GM23248 (cell line): ENCODE measurements at regions not wholly inside any gene's neighbourhood (a gene's known extent, or its start where the extent isn't known, plus 50 kb on each side); places are given as distances from the start of the nearest gene placed in this dataset.

Source experiments
- DNase-seq: peaks from one replicate; pipeline ENCODE4 v3.0.0-alpha.2; 2015
- H2AFZ ChIP-seq: fragments of 200-600 bp; sonication (generic); 2 replicates; pipeline ENCODE4 v1.6.1; 2016; ENCODE audit warnings: antibody characterized with exemption
- H3F3A ChIP-seq: fragments of 200-600 bp; sonication (generic); 2 replicates; pipeline ENCODE4 v1.6.1; 2016; ENCODE audit warnings: mild to moderate bottlenecking, antibody characterized with exemption, mixed run types; ENCODE audit not compliant: insufficient read depth
- H3K27ac ChIP-seq: fragments of 200-600 bp; sonication (generic); 2 replicates; pipeline ENCODE4 v1.5.1; 2016; ENCODE audit warnings: mild to moderate bottlenecking
- H3K27me3 ChIP-seq: fragments of 200-600 bp; sonication (generic); replicated peaks from 2 replicates; pipeline ENCODE4 v1.6.1; 2016; ENCODE audit warnings: mild to moderate bottlenecking; ENCODE audit not compliant: insufficient read depth
- H3K36me3 ChIP-seq: fragments of 200-600 bp; sonication (generic); 2 replicates; pipeline ENCODE4 v1.6.1; 2016; ENCODE audit warnings: low read depth, mild to moderate bottlenecking
- H3K4me1 ChIP-seq: fragments of 200-600 bp; sonication (generic); 2 replicates; pipeline ENCODE4 v1.6.1; 2016; ENCODE audit warnings: mild to moderate bottlenecking; ENCODE audit not compliant: insufficient read depth
- H3K4me2 ChIP-seq: fragments of 200-600 bp; sonication (generic); one replicate; pipeline ENCODE4 v1.6.1; 2016; ENCODE audit warnings: mild to moderate bottlenecking; ENCODE audit not compliant: unreplicated experiment
- H3K4me3 ChIP-seq: fragments of 200-600 bp; sonication (generic); 2 replicates; pipeline ENCODE4 v1.5.1; 2016; ENCODE audit warnings: mild to moderate bottlenecking
- H3K79me2 ChIP-seq: fragments of 200-600 bp; sonication (generic); 2 replicates; pipeline ENCODE4 v1.6.1; 2016; ENCODE audit warnings: mild to moderate bottlenecking; ENCODE audit not compliant: insufficient read depth
- H3K9ac ChIP-seq: fragments of 200-600 bp; sonication (generic); 2 replicates; pipeline ENCODE4 v1.6.1; 2016; ENCODE audit warnings: mild to moderate bottlenecking
- H3K9me2 ChIP-seq: fragments of 200-600 bp; sonication (generic); 2 replicates; pipeline ENCODE4 v1.6.1; 2016; ENCODE audit warnings: mixed run types, mild to moderate bottlenecking, moderate library complexity; ENCODE audit not compliant: insufficient read depth
- H3K9me3 ChIP-seq: fragments of 200-600 bp; sonication (generic); one replicate; pipeline ENCODE4 v1.6.1; 2017; ENCODE audit warnings: low read depth
- H4K20me1 ChIP-seq: fragments of 200-600 bp; sonication (generic); 2 replicates; pipeline ENCODE4 v1.6.0; 2016; ENCODE audit not compliant: insufficient read depth
- EZH2 ChIP-seq: fragments of 200-600 bp; sonication (generic); IDR thresholded peaks from 2 replicates; pipeline ENCODE4 v1.6.1; 2018; ENCODE audit warnings: antibody characterized with exemption, mild to moderate bottlenecking; ENCODE audit not compliant: insufficient read depth, poor library complexity, severe bottlenecking
- EZH2phosphoT487 ChIP-seq: fragments of 200-600 bp; sonication (generic); IDR thresholded peaks from 2 replicates; pipeline ENCODE4 v1.6.1; 2018; ENCODE audit warnings: antibody characterized with exemption, moderate library complexity, mild to moderate bottlenecking, low read depth; ENCODE audit not compliant: insufficient read depth
- WGBS, 2 experiments: methylation state at CpG; one replicate each; pipeline ENCODE4 v1.1.6; 2015 to 2017; ENCODE audit warnings: low lambda C conversion rate in 2 of 2, low coverage in 1 of 2; ENCODE audit errors: missing lambda C conversion rate in 2 of 2; 5-methylcytosine and 5-hydroxymethylcytosine counted together
- in situ Hi-C: fragments of 300-500 bp; cut with MboI; formaldehyde crosslinking; loops from 2 replicates; pipeline ENCODE4 v1.15.0; 2020

DNA sequence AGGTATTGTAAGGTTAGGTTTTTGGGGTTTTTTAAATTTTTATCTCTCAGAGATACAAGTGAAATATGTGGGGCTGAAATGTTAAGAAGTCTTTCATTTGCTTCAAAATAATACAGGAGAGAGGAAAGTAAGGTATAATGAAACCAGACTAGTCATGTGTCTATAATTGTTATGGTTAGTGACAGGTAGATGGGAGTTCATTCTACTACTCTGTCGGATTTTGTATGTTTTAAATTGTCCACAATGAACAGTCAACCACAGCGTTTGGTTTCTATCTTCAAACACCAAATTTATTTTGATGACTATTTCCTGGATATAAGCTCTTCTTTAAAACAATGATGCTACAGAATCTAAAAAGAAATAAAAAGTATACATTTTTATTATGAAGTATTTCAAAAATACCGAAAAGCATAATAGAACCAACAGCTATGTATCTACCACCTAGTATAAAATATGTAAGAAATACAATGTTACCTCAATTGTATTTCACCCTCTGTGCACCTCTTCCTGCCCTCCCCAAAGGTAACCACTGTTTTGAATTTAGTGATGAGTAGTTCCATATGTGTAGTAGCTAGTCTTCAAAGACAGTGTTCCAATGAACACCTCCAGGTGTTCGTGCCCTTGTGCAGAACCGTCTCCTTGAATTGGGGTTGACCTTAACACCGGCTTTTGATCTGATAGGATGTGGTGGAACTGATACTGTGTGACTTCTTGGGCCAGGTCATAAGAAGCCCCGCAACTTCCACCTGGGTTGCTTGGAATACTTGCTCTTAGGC, 74.8 kb upstream of the CDK1 start:
- no peaks in the 10 kb centered on the region for H3K9me3 ChIP-seq

GRCh38 chr10:60687679-60688078, 90.6 kb upstream of the CDK1 start:
- no peak overlapping the region for H3K4me3 ChIP-seq
- H3K27ac ChIP-seq, result no peak overlapping the region
- H3K27me3 ChIP-seq, result no peaks in the 10 kb centered on the region; the same call in 1 of the 2 replicates
- no peaks in the 10 kb centered on the region for H3K9me2 ChIP-seq
- no peak overlapping the region for H3K4me2 ChIP-seq
- no peaks in the 10 kb centered on the region for H3F3A ChIP-seq
- H3K79me2 ChIP-seq, result no peaks in the 10 kb centered on the region
- in situ Hi-C loops, result no loop called here
- TF ChIP-seq EZH2 (no peak), EZH2phosphoT487 (no peak)
- H2AFZ ChIP-seq, result no peak overlapping the region
- H3K9me3 ChIP-seq, result no peaks in the 10 kb centered on the region
- no peak for DNase-seq
- H3K9ac ChIP-seq, result no peak overlapping the region
- H3K4me1 ChIP-seq, result no peaks in the 10 kb centered on the region
- no peaks in the 10 kb centered on the region for H4K20me1 ChIP-seq
- H3K36me3 ChIP-seq, result no peaks in the 10 kb centered on the region

More for the DNA sequence above, 74.8 kb upstream of the CDK1 start:
- Histone ChIP-seq H3K4me1 (no peaks in the 10 kb centered on the region), H3K36me3 (no peaks in the 10 kb centered on the region), H3K4me3 (no peak overlapping the region), H3K79me2 (no peaks in the 10 kb centered on the region), H3F3A (no peaks in the 10 kb centered on the region), H3K27me3 (peaks cover 21% of the 10 kb centered on the region; the same call in 1 of the 2 replicates), H3K9ac (no peak overlapping the region), H3K4me2 (no peak overlapping the region), H3K27ac (no peak overlapping the region), H3K9me2 (no peaks in the 10 kb centered on the region), H4K20me1 (no peaks in the 10 kb centered on the region), H2AFZ (no peak overlapping the region)
- in situ Hi-C loops, result no loop called here
- 8 to 11% methylated on average over 7 of the region's 7 CpGs for WGBS, 2 experiments
- TF ChIP-seq EZH2, result no peak
- no peak for TF ChIP-seq EZH2phosphoT487
- DNase-seq, result no peak

- H4K20me1 ChIP-seq, result no peaks in the 10 kb centered on the region
- H3K27ac ChIP-seq, result no peak overlapping the region
- H3K36me3 ChIP-seq, result no peaks in the 10 kb centered on the region
- H3K9me3 ChIP-seq, result no peaks in the 10 kb centered on the region
- H3K27me3 ChIP-seq, result peaks cover 5% of the 10 kb centered on the region; the same call in 1 of the 2 replicates
- no peak for DNase-seq
- no peaks in the 10 kb centered on the region for H3K9me2 ChIP-seq
- H3K79me2 ChIP-seq, result no peaks in the 10 kb centered on the region
- no peaks in the 10 kb centered on the region for H3F3A ChIP-seq
- H3K4me2 ChIP-seq, result no peak overlapping the region
- no peak for TF ChIP-seq EZH2
- TF ChIP-seq EZH2phosphoT487, result no peak
- WGBS, 2 experiments, result 75 to 81% methylated on average over 15 of the region's 15 CpGs
- H3K9ac ChIP-seq, result no peak overlapping the region
- no peak overlapping the region for H2AFZ ChIP-seq
- in situ Hi-C loops, result no loop called here
- H3K4me1 ChIP-seq, result no peaks in the 10 kb centered on the region
- H3K4me3 ChIP-seq, result no peak overlapping the region
Observed at GRCh38 chr10:60684091-60684490, 94.2 kb upstream of the CDK1 start.

DNA sequence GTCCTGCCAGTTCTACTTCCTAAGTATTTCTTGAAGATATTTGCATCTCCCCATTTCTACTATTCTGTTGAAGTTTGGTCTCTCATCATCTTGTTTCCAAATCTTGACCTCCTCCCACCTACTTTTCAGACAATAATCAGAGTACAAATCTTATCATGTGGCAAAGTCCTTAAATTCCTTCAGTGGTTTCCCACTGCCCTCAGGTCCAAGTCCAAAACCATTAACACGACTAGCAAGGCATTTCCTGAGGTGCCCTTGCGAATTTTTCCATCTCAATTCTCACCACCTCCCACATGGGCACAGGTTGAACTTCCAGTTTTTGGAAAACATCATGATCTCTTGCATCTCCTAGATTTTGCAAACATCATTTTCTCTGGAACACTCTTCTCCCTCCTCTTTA, 97.2 kb upstream of the CDK1 start:
- Histone ChIP-seq H3K4me2 (no peak overlapping the region), H4K20me1 (no peaks in the 10 kb centered on the region), H3K4me3 (no peak overlapping the region), H3K9me3 (no peaks in the 10 kb centered on the region), H3K79me2 (no peaks in the 10 kb centered on the region), H3K9ac (no peak overlapping the region), H3K27me3 (peaks cover 16% of the 10 kb centered on the region), H3K27ac (no peak overlapping the region), H3K4me1 (no peaks in the 10 kb centered on the region), H3F3A (no peaks in the 10 kb centered on the region), H2AFZ (no peak overlapping the region), H3K9me2 (no peaks in the 10 kb centered on the region), H3K36me3 (no peaks in the 10 kb centered on the region)
- TF ChIP-seq EZH2phosphoT487 (no peak), EZH2 (no peak)
- no peak for DNase-seq
- WGBS, 2 experiments, result 26 to 34% methylated on average over 2 of the region's 2 CpGs
- in situ Hi-C loops, result no loop called here
